IMR-90 (cell line): ENCODE measurements at regions not wholly inside any gene's neighbourhood (a gene's known extent, or its start where the extent isn't known, plus 50 kb on each side); places are given as distances from the start of the nearest gene placed in this dataset.

Experiments
- ATAC-seq: fragments of 200-7000 bp; cut with Tn5 transposase; 2 replicates; pipeline ENCODE4 v1.9.1; 2020; ENCODE audit warnings: low read depth, mild to moderate bottlenecking, moderate library complexity
- BruUV-seq: library from RNA; stranded (reverse); fragments of 400-500 nt; replicated peaks from 2 replicates; lab custom pipeline; 2021; lab: Mats Ljungman, UMichigan
- CTCF ChIA-PET: fragments of 300-600 bp; formaldehyde crosslinking; extraction: SDS; loops from one replicate; lab custom pipeline; 2021; ENCODE audit warnings: antibody characterized with exemption; lab: Yijun Ruan, JAX
- POLR2A ChIA-PET: fragments of 300-600 bp; sonication (Branson Sonifier 250); formaldehyde crosslinking; loops from one replicate; lab custom pipeline; 2022; ENCODE audit warnings: antibody characterized with exemption; ENCODE audit not compliant: unreplicated experiment; lab: Charles Lee
- DNase-seq: peaks from one replicate; pipeline ENCODE4 v3.0.0; 2013
- H2AFZ ChIP-seq: replicated peaks from 2 replicates; pipeline ENCODE3; 2013; ENCODE audit warnings: low read length, mild to moderate bottlenecking; ENCODE audit not compliant: poor library complexity
- H2AK5ac ChIP-seq: 2 replicates; pipeline ENCODE4 v1.6.1; 2013; ENCODE audit warnings: low read depth, low read length, inconsistent platforms
- H2AK9ac ChIP-seq: replicated peaks from 2 replicates; pipeline ENCODE3; 2013; ENCODE audit warnings: mild to moderate bottlenecking, low read depth, low read length, moderate library complexity; ENCODE audit not compliant: poor library complexity
- H2BK120ac ChIP-seq: 2 replicates; pipeline ENCODE4 v1.6.1; 2013; ENCODE audit warnings: low read depth, low read length, inconsistent platforms
- H2BK15ac ChIP-seq: 3 replicates; pipeline ENCODE4 v1.6.1; 2013; ENCODE audit warnings: low read depth, low read length, inconsistent platforms
- H2BK20ac ChIP-seq: 2 replicates; pipeline ENCODE4 v1.6.1; 2013; ENCODE audit warnings: low read depth, mild to moderate bottlenecking, inconsistent platforms, low read length, moderate library complexity
- H2BK5ac ChIP-seq: 2 replicates; pipeline ENCODE4 v1.6.1; 2013; ENCODE audit warnings: mild to moderate bottlenecking, low read depth, low read length, inconsistent platforms; ENCODE audit not compliant: poor library complexity, severe bottlenecking
- H3K14ac ChIP-seq: replicated peaks from 2 replicates; pipeline ENCODE4 v1.6.1; 2013; ENCODE audit warnings: low read depth, low read length, inconsistent platforms
- H3K18ac ChIP-seq: 2 replicates; pipeline ENCODE4 v1.6.1; 2013; ENCODE audit warnings: low read depth, low read length, control low read depth
- H3K23ac ChIP-seq: 2 replicates; pipeline ENCODE4 v1.6.1; 2013; ENCODE audit warnings: low read depth, low read length, inconsistent platforms
- H3K27ac ChIP-seq: 2 replicates; pipeline ENCODE4 v1.5.1; 2013; ENCODE audit warnings: mild to moderate bottlenecking, control low read depth, low read length; ENCODE audit not compliant: insufficient read depth
- H3K27me3 ChIP-seq: 2 replicates; pipeline ENCODE4 v1.6.1; 2013; ENCODE audit warnings: low read length; ENCODE audit not compliant: control insufficient read depth, insufficient read depth
- H3K36me3 ChIP-seq: 2 replicates; pipeline ENCODE4 v1.6.1; 2013; ENCODE audit warnings: low read length, mixed read lengths; ENCODE audit not compliant: control insufficient read depth, insufficient read depth
- H3K4ac ChIP-seq: 2 replicates; pipeline ENCODE4 v1.6.1; 2013; ENCODE audit warnings: low read depth, low read length, inconsistent platforms
- H3K4me1 ChIP-seq: 2 replicates; pipeline ENCODE4 v1.6.1; 2013; ENCODE audit warnings: low read length, mixed read lengths; ENCODE audit not compliant: control insufficient read depth, insufficient read depth
- H3K4me2 ChIP-seq: 2 replicates; pipeline ENCODE4 v1.6.1; 2013; ENCODE audit warnings: low read depth, mild to moderate bottlenecking, control low read depth, low read length, moderate library complexity
- H3K4me3 ChIP-seq: 2 replicates; pipeline ENCODE4 v1.5.1; 2013; ENCODE audit warnings: low read depth, mild to moderate bottlenecking, control low read depth, low read length, moderate library complexity; ENCODE audit not compliant: insufficient read depth
- H3K56ac ChIP-seq: 2 replicates; pipeline ENCODE4 v1.6.1; 2013; ENCODE audit warnings: low read length, inconsistent platforms; ENCODE audit not compliant: insufficient read depth; ENCODE audit errors: extremely low read depth
- H3K79me1 ChIP-seq, 2 experiments: 2 replicates each; pipeline ENCODE4 v1.6.1; 2013; ENCODE audit warnings: low read length in 2 of 2, inconsistent platforms in 1 of 2, low read depth in 1 of 2
- H3K9ac ChIP-seq: 2 replicates; pipeline ENCODE4 v1.6.1; 2013; ENCODE audit warnings: low read depth, low read length, control low read depth
- H3K9me1 ChIP-seq: 2 replicates; pipeline ENCODE4 v1.6.1; 2013; ENCODE audit warnings: low read length, inconsistent platforms; ENCODE audit not compliant: insufficient read depth
- H3K9me3 ChIP-seq: 2 replicates; pipeline ENCODE4 v1.6.1; 2013; ENCODE audit warnings: low read length; ENCODE audit not compliant: control insufficient read depth, insufficient read depth
- H4K20me1 ChIP-seq: 2 replicates; pipeline ENCODE4 v1.6.1; 2013; ENCODE audit warnings: low read length, inconsistent platforms; ENCODE audit not compliant: insufficient read depth
- H4K5ac ChIP-seq: 2 replicates; pipeline ENCODE4 v1.6.1; 2013; ENCODE audit warnings: mild to moderate bottlenecking, low read depth, low read length, control low read depth
- H4K8ac ChIP-seq, 2 experiments: 2 replicates each; pipeline ENCODE4 v1.6.1; 2013; ENCODE audit warnings: low read depth in 2 of 2, low read length in 2 of 2, control low read depth in 1 of 2, inconsistent platforms in 1 of 2
- H4K91ac ChIP-seq: 2 replicates; pipeline ENCODE4 v1.6.1; 2013; ENCODE audit warnings: low read depth, low read length, inconsistent platforms; ENCODE audit not compliant: insufficient read depth
- BHLHE40 ChIP-seq: fragments of 150-350 bp; IDR thresholded peaks from 2 replicates; pipeline ENCODE4 v1.6.1; 2016; ENCODE audit warnings: mild to moderate bottlenecking, low read depth, low read length
- CEBPB ChIP-seq: IDR thresholded peaks from 2 replicates; pipeline ENCODE4 v1.6.1; 2012; ENCODE audit warnings: low read depth, low read length, improper control_type of control experiment
- FOS ChIP-seq: fragments of 150-350 bp; IDR thresholded peaks from 2 replicates; pipeline ENCODE4 v1.6.1; 2016; ENCODE audit warnings: low read depth, low read length
- MAFK ChIP-seq: IDR thresholded peaks from 2 replicates; pipeline ENCODE4 v1.6.1; 2012; ENCODE audit warnings: low read depth, low read length, improper control_type of control experiment
- MXI1 ChIP-seq: IDR thresholded peaks from 2 replicates; pipeline ENCODE4 v1.6.1; 2012; ENCODE audit warnings: low read depth, mild to moderate bottlenecking, low read length, moderate library complexity, borderline replicate concordance
- NFE2L2 ChIP-seq: fragments of 150-350 bp; IDR thresholded peaks from 2 replicates; pipeline ENCODE4 v1.6.1; 2016; ENCODE audit warnings: low read depth, mild to moderate bottlenecking, low read length
- POLR2A ChIP-seq: IDR thresholded peaks from 2 replicates; pipeline ENCODE4 v1.6.1; 2012; ENCODE audit warnings: mild to moderate bottlenecking, low read depth, low read length
- RCOR1 ChIP-seq: IDR thresholded peaks from 2 replicates; pipeline ENCODE4 v1.6.1; 2012; ENCODE audit warnings: mild to moderate bottlenecking, low read length, improper control_type of control experiment; ENCODE audit not compliant: insufficient replicate concordance
- SMC3 ChIP-seq: fragments of 150-350 bp; IDR thresholded peaks from 2 replicates; pipeline ENCODE4 v1.6.1; 2016; ENCODE audit warnings: low read depth, mild to moderate bottlenecking, antibody characterized with exemption, low read length, moderate library complexity
- USF2 ChIP-seq: fragments of 150-350 bp; IDR thresholded peaks from 2 replicates; pipeline ENCODE4 v1.6.1; 2017; ENCODE audit warnings: mild to moderate bottlenecking, antibody characterized with exemption, low read length, low read depth
- WGBS, 2 experiments: methylation state at CpG; one replicate each; pipeline versions ENCODE4 v1.1.5 to v1.1.7; 2013; ENCODE audit warnings: missing lambda C conversion rate in 2 of 2; ENCODE audit not compliant: insufficient read length in 1 of 2; ENCODE audit errors: extremely low coverage in 2 of 2; 5-methylcytosine and 5-hydroxymethylcytosine counted together
- dilution Hi-C: fragments of 300-500 bp; cut with HindIII; formaldehyde crosslinking; loops from one replicate; pipeline ENCODE4 v1.14.3; 2018; ENCODE audit warnings: low sequenced_read_pairs; ENCODE audit not compliant: unreplicated experiment
- in situ Hi-C: fragments of 300-500 bp; cut with MboI; formaldehyde crosslinking; loops from 3 replicates; pipeline ENCODE4 v1.14.3; 2019; ENCODE audit warnings: low sequenced_read_pairs, inconsistent platforms, mixed read lengths
- intact Hi-C: fragments of 100-400 bp; cut with micrococcal nuclease; formaldehyde crosslinking; loops from 2 replicates; pipeline ENCODE4 v1.10.0; 2022
- TF ChIP-seq, protein P1 (sequence below): conservative IDR thresholded peaks from 2 replicates; pipeline ENCODE4 v1.5.1; 2012; ENCODE audit warnings: mild to moderate bottlenecking, low read depth, low read length, improper control_type of control experiment

GRCh38 chr3:110793611-110794010 lies 278.0 kb upstream of the NECTIN3 start:
- no peaks in the 10 kb centered on the region for H3K36me3 ChIP-seq
- in situ Hi-C loops, result no loop called here
- H3K23ac ChIP-seq, result no peak overlapping the region
- no peak overlapping the region for H2BK20ac ChIP-seq
- no peak overlapping the region for H2BK15ac ChIP-seq
- no peak overlapping the region for H2BK120ac ChIP-seq
- TF ChIP-seq SMC3 (no peak), RCOR1 (no peak), CEBPB (no peak), NFE2L2 (no peak), USF2 (no peak), POLR2A (no peak), MXI1 (no peak), FOS (no peak), BHLHE40 (no peak), MAFK (no peak)
- TF ChIP-seq, protein P1, sequence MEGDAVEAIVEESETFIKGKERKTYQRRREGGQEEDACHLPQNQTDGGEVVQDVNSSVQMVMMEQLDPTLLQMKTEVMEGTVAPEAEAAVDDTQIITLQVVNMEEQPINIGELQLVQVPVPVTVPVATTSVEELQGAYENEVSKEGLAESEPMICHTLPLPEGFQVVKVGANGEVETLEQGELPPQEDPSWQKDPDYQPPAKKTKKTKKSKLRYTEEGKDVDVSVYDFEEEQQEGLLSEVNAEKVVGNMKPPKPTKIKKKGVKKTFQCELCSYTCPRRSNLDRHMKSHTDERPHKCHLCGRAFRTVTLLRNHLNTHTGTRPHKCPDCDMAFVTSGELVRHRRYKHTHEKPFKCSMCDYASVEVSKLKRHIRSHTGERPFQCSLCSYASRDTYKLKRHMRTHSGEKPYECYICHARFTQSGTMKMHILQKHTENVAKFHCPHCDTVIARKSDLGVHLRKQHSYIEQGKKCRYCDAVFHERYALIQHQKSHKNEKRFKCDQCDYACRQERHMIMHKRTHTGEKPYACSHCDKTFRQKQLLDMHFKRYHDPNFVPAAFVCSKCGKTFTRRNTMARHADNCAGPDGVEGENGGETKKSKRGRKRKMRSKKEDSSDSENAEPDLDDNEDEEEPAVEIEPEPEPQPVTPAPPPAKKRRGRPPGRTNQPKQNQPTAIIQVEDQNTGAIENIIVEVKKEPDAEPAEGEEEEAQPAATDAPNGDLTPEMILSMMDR, result no peak
- no peak overlapping the region for H2BK5ac ChIP-seq
- no peak overlapping the region for H3K4me2 ChIP-seq
- no CpG with 5 or more reads among the region's 1 CpG for WGBS, 2 experiments
- ATAC-seq (no peak), DNase-seq (no peak)
- H4K91ac ChIP-seq, result no peak overlapping the region
- CTCF ChIA-PET, result interaction anchor here (0.5 kb wide), 1 partner anchor 43 kb away, joined by 3 read pairs; no protein-coding TSS in a partner anchor
- H3K4me3 ChIP-seq, result no peak overlapping the region
- POLR2A ChIA-PET, result no interaction called here
- intact Hi-C loops, result no loop called here
- no peak overlapping the region for H3K18ac ChIP-seq
- dilution Hi-C loops, result no loop called here
- H3K9me1 ChIP-seq, result 0 out of 2 replicates have a peak, but pooled peaks cover 3% of the 10 kb centered on the region
- no peak overlapping the region for H3K56ac ChIP-seq
- no peak overlapping the region for H3K27ac ChIP-seq
- no peak overlapping the region for H3K9ac ChIP-seq
- H2AFZ ChIP-seq, result no peak overlapping the region
- no TSS peak for BruUV-seq
- peaks cover 1% of the 10 kb centered on the region; the same call in 1 of the 2 replicates for H3K9me3 ChIP-seq
- no peaks in the 10 kb centered on the region for H3K79me1 ChIP-seq
- no peak overlapping the region for H4K5ac ChIP-seq
- H3K4ac ChIP-seq, result no peak overlapping the region
- no peak overlapping the region for H3K14ac ChIP-seq
- no peak overlapping the region for H2AK5ac ChIP-seq
- H3K4me1 ChIP-seq, result peaks cover 9% of the 10 kb centered on the region
- H4K20me1 ChIP-seq, result no peaks in the 10 kb centered on the region
- H4K8ac ChIP-seq, result no peak overlapping the region
- H2AK9ac ChIP-seq, result no peak overlapping the region
- H3K27me3 ChIP-seq, result no peaks in the 10 kb centered on the region
